ENCODE measurements at regions not wholly inside any gene's neighbourhood (a gene's known extent, or its start where the extent isn't known, plus 50 kb on each side); places are given as distances from the start of the nearest gene placed in this dataset.
"Not testable (repeated sequence)": the region's sequence is repeated elsewhere in the genome, so short reads cannot be mapped to it uniquely, and the experiment has no call there.

- no peak for DNase-seq
Measured at GRCh38 chr13:73536865-73537264, 478.1 kb downstream of the KLF5 start.

DNA sequence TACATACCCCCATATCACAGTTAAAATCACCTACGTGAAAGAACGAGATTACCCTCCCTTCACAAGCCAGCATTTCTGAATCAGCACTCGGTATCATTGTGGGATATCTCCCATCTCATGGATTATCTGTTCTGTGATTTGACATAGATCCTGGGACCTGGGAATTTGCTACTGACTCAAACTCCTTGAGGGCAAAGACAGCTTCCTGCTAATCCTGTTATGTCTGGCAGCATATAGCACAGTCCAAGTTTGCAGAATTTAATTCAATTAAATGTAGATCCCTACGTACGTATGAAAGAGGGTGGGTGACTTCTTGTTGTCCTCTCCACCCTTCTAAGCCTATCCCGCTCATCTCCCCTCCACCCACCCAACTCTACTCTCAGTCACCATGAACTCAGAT, 476.5 kb downstream of the KLF5 start:
- DNase-seq = no peak

GRCh38 chr13:73532987-73533510, 474.2 kb downstream of the KLF5 start:
- DNase-seq = no peak

DNA sequence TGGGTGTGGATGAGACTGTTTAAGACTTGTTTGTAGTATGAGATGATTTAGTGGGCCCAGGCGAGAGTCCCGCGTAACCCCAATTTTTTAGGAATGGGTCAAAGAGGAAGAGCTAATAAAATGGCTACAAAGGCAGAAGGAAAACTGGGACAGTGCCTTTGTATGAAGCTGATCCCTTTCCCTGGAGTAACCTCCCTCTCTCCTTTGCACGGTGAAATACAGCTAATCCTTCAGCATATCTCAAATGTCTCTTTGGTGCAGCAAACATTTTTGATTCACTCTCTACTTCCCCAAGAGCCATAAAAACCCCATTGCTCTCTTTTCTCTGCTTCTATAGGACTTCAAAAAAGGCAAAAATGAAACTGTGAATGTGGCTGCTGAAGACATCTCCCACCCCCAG, 473.8 kb downstream of the KLF5 start:
- DNase-seq = no peak

GRCh38 chr13:73531014-73531413, 472.2 kb downstream of the KLF5 start:
- DNase-seq = no peak

GRCh38 chr13:73522937-73523336, 464.1 kb downstream of the KLF5 start:
- DNase-seq = no peak

- DNase-seq = no peak
Measured at GRCh38 chr13:73521985-73522524, 463.2 kb downstream of the KLF5 start.

DNA sequence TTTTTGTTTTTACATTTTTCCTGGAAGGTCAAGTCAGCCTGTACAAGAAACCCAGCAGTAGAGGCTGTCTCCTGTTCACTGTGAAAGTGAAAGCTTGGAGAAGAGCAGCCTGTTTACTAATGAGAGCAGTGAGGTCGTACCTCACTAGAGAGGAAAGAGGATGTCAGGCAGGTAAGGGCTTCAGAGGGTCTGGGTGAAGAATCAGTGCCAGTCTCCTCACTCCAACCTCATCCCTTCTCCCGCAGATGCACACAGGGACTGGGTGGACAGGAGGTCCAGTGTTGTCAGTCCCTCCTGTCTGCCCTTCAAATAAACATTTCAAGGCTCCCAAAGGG, 462.5 kb downstream of the KLF5 start:
- no peak for DNase-seq

DNA sequence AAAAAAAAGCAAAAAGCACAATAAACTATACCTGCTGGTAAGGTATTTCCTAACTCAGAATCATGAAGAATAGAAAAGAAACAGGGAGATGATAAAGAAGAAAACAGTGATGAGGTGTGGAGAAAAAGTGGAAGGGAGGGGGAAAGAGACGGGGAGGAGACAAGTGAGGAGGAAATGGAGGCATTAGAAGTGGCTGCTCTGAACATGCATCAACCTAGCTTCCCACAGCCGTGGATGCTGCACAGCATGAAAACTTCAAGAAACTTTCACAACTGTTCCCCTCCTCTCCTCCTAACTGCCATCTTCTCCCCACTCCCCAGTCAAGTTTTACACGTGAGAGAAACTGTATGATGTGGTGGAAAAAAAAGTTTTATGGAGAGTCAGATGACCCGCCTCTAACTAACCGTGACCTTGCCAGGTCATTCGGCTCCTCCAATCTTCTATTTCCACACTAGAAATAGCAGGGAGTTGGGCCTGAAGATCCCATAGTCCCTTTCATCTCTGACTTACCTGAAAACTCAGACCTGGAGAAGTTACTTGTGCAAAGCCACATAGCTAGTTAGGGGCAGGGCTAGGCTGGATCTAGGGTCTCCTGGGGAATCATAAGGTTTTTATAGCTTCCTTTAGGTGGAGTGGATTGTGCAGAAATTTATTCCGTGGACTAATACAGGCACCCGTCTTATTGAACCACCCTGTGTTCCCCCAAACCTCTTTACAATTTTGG, 461.9 kb downstream of the KLF5 start:
- no peak for DNase-seq

- not testable (repeated sequence) for DNase-seq
Measured at GRCh38 chr13:73520135-73520534, 461.3 kb downstream of the KLF5 start.

GRCh38 chr13:73519396-73520116, 460.8 kb downstream of the KLF5 start:
- no peak for DNase-seq

DNA sequence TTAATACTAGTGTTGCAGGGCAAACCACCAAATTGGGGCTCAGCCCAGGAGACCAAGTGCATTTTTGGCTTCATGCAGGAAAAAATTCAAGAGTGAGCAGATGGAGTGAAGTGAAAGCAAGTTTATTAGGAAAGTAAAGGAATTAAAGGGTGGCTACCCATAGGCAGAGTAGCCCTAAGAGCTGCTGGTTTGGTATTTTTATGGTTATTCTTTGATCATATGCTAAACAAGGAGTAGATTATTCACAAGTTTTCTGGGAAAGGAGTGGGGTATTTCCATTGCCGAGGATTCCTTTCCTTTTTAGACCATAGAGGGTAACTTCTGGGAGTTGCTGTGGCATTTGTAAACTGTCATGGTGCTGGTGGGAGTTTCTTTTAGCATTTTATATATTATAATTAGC, 459.0 kb downstream of the KLF5 start:
- DNase-seq = no peak

DNA sequence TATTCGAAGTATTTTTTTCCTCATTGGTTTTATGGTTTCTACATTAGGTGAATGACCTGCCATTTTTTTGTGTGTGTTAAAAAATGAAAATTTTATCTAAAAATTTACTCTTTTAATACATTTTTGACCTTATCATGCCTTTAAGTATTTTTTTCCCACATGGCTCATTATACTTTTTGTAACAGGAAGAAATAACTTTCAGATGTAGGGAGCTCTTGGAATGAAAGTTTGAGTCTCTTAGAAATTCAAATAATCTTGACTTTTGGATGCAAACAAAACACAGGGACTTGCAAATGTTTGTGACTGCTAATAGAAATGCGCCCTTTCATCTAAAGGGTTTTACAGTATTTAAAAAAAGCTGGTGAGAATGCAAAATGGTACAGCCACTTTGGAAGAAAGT, 457.9 kb downstream of the KLF5 start:
- no peak for DNase-seq

GRCh38 chr13:73514208-73514607, 455.4 kb downstream of the KLF5 start:
- no peak for DNase-seq

DNA sequence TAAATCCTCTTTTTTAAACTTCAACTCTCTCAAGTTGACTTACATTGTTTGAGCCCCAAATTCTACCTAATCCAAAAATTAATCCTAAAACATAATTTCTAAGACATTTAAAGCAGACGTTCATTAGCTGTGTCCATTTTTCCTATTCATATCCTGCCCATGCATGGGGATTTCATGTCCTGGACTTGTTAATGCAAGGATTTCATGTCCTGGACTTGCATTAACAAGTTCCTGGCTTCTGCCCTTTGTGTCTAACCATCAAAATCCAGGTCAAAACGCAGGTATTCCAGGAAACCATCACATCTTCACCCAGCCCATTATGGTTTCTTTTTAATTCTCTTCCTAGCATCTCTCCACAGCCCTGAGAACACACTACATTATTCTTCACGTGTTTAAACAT, 454.9 kb downstream of the KLF5 start:
- DNase-seq = no peak

GRCh38 chr13:73508841-73509240, 450.0 kb downstream of the KLF5 start:
- no peak for DNase-seq

GRCh38 chr13:73505376-73505890, 446.6 kb downstream of the KLF5 start:
- DNase-seq = no peak

DNA sequence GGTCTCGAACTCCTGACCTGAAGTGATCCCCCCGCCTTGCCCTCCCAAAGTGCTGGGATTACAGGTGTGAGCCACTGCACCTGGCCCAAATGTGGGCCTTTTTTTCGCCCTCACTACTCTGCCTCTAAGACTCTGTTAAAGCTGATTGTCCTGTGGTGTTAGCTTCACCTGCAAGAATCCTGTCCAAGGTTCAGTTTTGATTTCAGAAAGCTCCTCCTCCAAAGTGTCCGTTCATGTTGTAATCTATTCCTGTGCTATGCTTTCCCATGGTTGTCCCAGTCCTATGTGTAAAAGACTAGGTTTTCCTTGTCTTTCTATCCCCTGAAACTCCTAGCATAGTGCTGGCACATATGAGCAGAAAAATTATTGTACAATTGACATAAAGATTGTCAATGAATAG, 440.9 kb downstream of the KLF5 start:
- DNase-seq = no peak

- DNase-seq = no peak
Measured at GRCh38 chr13:73497430-73497829, 438.6 kb downstream of the KLF5 start.

DNA sequence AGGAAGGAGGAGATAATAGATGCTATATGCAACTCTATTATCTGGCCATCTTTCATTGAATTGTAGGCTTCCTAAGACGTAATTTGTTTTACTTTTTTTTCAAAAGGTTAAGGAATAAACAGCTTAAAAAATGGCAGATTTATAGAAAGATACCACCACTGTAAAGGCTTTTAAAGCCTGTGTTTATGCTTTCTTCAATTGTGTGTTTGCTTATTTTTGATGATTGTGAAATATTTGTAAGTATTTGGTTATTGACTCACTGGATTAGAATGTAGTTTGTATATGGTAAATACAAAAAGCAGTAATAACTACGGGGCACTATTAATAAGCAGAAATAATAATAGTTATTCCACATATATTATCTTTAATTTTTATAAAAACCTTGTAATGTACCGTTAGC, 437.9 kb downstream of the KLF5 start:
- DNase-seq = no peak

DNA sequence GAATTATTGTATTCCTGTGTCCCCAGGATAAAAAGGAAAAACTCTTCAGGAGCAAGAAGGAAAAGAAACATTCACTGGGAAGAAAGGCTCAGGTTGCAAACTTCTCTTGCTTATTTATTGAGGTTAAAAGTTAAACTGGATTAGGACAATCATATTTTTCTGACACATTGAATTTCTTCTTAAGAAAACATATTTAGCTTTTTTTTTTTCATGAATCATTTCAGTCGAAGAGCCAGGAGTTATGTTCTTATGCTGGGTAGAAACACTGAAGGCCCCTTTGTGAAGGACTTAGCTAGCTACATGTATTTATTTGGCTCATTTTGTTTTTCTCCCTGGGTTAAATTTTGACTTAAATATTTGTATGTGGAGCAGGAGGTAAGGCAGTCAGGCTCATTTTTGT, 434.0 kb downstream of the KLF5 start:
- no peak for DNase-seq

DNA sequence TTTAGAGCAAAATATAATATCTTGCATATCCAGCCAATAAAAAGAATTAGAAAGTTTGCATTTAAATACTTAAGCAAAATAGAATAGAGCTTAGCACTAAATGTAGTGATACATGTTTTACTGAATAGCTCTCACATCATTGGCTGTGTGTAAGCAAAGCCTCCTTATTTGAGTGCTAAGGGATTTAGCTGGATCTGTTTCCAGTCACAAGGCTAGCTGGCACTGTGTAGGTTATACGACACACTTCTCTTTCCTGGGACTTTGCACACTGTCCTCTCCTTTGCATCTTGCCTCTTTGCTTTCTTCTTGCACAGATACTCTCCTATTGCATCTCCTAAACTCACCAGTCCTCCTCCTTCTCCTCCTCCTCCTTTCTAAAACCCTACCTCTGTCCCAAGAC, 423.8 kb downstream of the KLF5 start:
- DNase-seq = no peak

DNA sequence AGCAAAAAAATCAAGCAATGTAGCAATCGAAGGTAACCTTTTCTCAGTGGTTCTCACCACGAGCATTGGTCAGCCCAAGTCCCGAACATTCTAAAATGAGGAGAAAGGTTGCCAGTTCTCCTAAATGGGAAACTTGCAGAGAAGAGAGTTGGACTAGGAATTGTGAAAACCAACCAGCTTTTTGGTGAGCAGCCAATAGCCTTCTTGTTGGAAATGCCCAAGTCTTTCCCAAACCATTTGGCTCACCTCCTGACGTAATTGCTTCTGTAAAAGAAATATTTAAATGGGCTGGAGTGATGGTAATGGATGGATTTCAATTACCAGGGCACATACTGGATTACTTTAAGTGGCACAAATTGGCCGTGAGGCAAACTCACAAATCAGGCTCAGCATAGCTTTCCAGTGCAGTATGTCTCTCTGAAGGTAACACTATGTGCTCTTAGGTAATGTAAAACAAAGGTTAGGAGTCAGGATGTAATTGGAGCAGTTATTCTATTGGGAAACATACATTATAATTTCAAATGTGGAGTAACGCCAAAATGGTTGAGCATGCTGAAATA, 423.2 kb downstream of the KLF5 start:
- no peak for DNase-seq
